Esophagus muscularis mucosa (tissue), 4 donors: ENCODE measurements at regions not wholly inside any gene's neighbourhood (a gene's known extent, or its start where the extent isn't known, plus 50 kb on each side); places are given as distances from the start of the nearest gene placed in this dataset.

Experiments
- DNase-seq: peaks from one replicate; pipeline ENCODE4 v3.0.0-alpha.2; 2017; ENCODE audit errors: extremely low spot score
- H3K27ac ChIP-seq, 4 donors: fragments of 200-600 bp; sonication (generic); replicated peaks in 1 of 4; 1 replicate in 3 of 4; 2 replicates in 1 of 4; pipeline ENCODE4 v1.5.1; 2016 to 2019; ENCODE audit warnings: mild to moderate bottlenecking in 1 of 4
- H3K27me3 ChIP-seq, 4 donors: fragments of 200-600 bp; sonication (generic); one replicate each; pipeline versions ENCODE4 v1.5.1 to v1.6.0; 2016 to 2019
- H3K36me3 ChIP-seq, 4 donors: fragments of 200-600 bp; sonication (generic); one replicate each; pipeline ENCODE4 v1.5.1; 2016 to 2019
- H3K4me1 ChIP-seq, 4 donors: fragments of 200-600 bp; sonication (generic); one replicate each; pipeline ENCODE4 v1.5.1; 2016 to 2019
- H3K4me3 ChIP-seq, 4 donors: fragments of 200-600 bp; sonication (generic); 1 replicate in 2 of 4; 2 replicates in 2 of 4; pipeline ENCODE4 v1.5.1; 2016 to 2019; ENCODE audit warnings: mild to moderate bottlenecking in 4 of 4, moderate library complexity in 1 of 4
- H3K9me3 ChIP-seq, 4 donors: fragments of 200-600 bp; sonication (generic); 1 replicate in 3 of 4; 2 replicates in 1 of 4; pipeline ENCODE4 v1.5.1; 2016 to 2019
- CTCF ChIP-seq, 3 experiments: fragments of 200-600 bp in 2 of 3; fragments of 450-650 bp in 1 of 3; sonication (generic) in 2 of 3; IDR thresholded peaks; one replicate each; pipeline ENCODE4 v1.5.1; 2017 to 2019; ENCODE audit warnings: antibody characterized with exemption in 3 of 3, mild to moderate bottlenecking in 2 of 3, moderate library complexity in 1 of 3
- EP300 ChIP-seq: sonication (generic); formaldehyde crosslinking; IDR thresholded peaks from one replicate; pipeline ENCODE4 v1.6.1; 2017; ENCODE audit warnings: antibody characterized with exemption
- POLR2A ChIP-seq: fragments of 450-650 bp; IDR thresholded peaks from one replicate; pipeline ENCODE4 v1.6.1; 2017; ENCODE audit warnings: antibody characterized with exemption, moderate library complexity, mild to moderate bottlenecking, low read depth
- POLR2AphosphoS5 ChIP-seq, 2 donors: sonication (generic); formaldehyde crosslinking; IDR thresholded peaks; one replicate each; pipeline ENCODE4 v1.6.1; 2017; ENCODE audit warnings: antibody characterized with exemption in 2 of 2
- WGBS: methylation state at CpG from one replicate; pipeline ENCODE4 v1.1.5; 2018; 5-methylcytosine and 5-hydroxymethylcytosine counted together
- intact Hi-C: fragments of 100-400 bp; cut with DNase I; formaldehyde crosslinking; loops from one replicate; pipeline ENCODE4 v1.15.1; 2023

GRCh38 chr2:121038431-121038830, 246.6 kb downstream of the TFCP2L1 start:
- no peaks in the 10 kb centered on the region for H3K36me3 ChIP-seq
- no peak overlapping the region for H3K4me3 ChIP-seq
- no peak overlapping the region for H3K27ac ChIP-seq
- WGBS, result 94% methylated on average over 5 of the region's 5 CpGs
- H3K4me1 ChIP-seq, result peaks cover 0 to 12% (median 7%) of the 10 kb centered on the region in 4 donors
- H3K27me3 ChIP-seq, result peaks cover 0 to 5% (median 0%) of the 10 kb centered on the region in 4 donors
- TF ChIP-seq EP300 (no peak), CTCF (IDR thresholded peaks at IDR 0.05) (no peak)
- no peak for DNase-seq
- intact Hi-C loops, result no loop called here
- peaks cover 0 to 3% (median under 1%) of the 10 kb centered on the region in 4 donors for H3K9me3 ChIP-seq

GRCh38 chr2:121038891-121039616, 245.9 kb downstream of the TFCP2L1 start:
- Histone ChIP-seq H3K4me3 (no peak overlapping the region), H3K27me3 (peaks cover 0 to 5% (median 0%) of the 10 kb centered on the region in 4 donors), H3K36me3 (no peaks in the 10 kb centered on the region), H3K27ac (no peak overlapping the region), H3K4me1 (peaks cover 0 to 12% (median 7%) of the 10 kb centered on the region in 4 donors), H3K9me3 (peaks cover 0 to 5% (median 1%) of the 10 kb centered on the region in 4 donors)
- 64% methylated on average over 8 of the region's 8 CpGs for WGBS
- no peak for TF ChIP-seq CTCF (IDR thresholded peaks at IDR 0.05)
- no peak for TF ChIP-seq POLR2AphosphoS5 (IDR thresholded peaks at IDR 0.05)
- no peak for TF ChIP-seq POLR2A
- no peak for TF ChIP-seq EP300
- intact Hi-C loops, result no loop called here
- DNase-seq, result no peak

GRCh38 chr2:121039679-121040078, 245.3 kb downstream of the TFCP2L1 start:
- TF ChIP-seq POLR2A (no peak), POLR2AphosphoS5 (IDR thresholded peaks at IDR 0.05) (no peak), EP300 (no peak), CTCF (IDR thresholded peaks at IDR 0.05) (no peak)
- H3K4me3 ChIP-seq, result no peak overlapping the region
- intact Hi-C loops, result no loop called here
- DNase-seq, result no peak
- H3K9me3 ChIP-seq, result peaks cover 0 to 5% (median 1%) of the 10 kb centered on the region in 4 donors
- 68% methylated on average over 3 of the region's 3 CpGs for WGBS
- H3K27me3 ChIP-seq, result no peaks in the 10 kb centered on the region
- no peak overlapping the region for H3K27ac ChIP-seq
- no peaks in the 10 kb centered on the region for H3K36me3 ChIP-seq
- H3K4me1 ChIP-seq, result peaks cover 0 to 12% (median 7%) of the 10 kb centered on the region in 4 donors

- 71% methylated on average over 1 of the region's 1 CpG for WGBS
- H3K4me3 ChIP-seq, result no peak overlapping the region
- H3K9me3 ChIP-seq, result peaks cover 0 to 5% (median 1%) of the 10 kb centered on the region in 4 donors
- TF ChIP-seq EP300, result no peak
- no peak for TF ChIP-seq POLR2AphosphoS5 (IDR thresholded peaks at IDR 0.05)
- no peak for TF ChIP-seq POLR2A
- TF ChIP-seq CTCF (IDR thresholded peaks at IDR 0.05), result no peak
- no peaks in the 10 kb centered on the region for H3K36me3 ChIP-seq
- no peak for DNase-seq
- intact Hi-C loops, result no loop called here
- H3K27me3 ChIP-seq, result no peaks in the 10 kb centered on the region
- peaks cover 0 to 12% (median 7%) of the 10 kb centered on the region in 4 donors for H3K4me1 ChIP-seq
- H3K27ac ChIP-seq, result no peak overlapping the region
Observed at GRCh38 chr2:121041516-121041915, 243.5 kb downstream of the TFCP2L1 start.
